GM12873 (cell line): ENCODE measurements at regions not wholly inside any gene's neighbourhood (a gene's known extent, or its start where the extent isn't known, plus 50 kb on each side); places are given as distances from the start of the nearest gene placed in this dataset.

Experiments used
- TF ChIP-seq, protein P1 (sequence below): IDR thresholded peaks from 2 replicates; pipeline ENCODE4 v1.5.1; 2012; ENCODE audit warnings: low read depth, mild to moderate bottlenecking, moderate library complexity, low read length, control low read depth; ENCODE audit not compliant: insufficient read depth; ENCODE audit errors: missing control alignments

DNA sequence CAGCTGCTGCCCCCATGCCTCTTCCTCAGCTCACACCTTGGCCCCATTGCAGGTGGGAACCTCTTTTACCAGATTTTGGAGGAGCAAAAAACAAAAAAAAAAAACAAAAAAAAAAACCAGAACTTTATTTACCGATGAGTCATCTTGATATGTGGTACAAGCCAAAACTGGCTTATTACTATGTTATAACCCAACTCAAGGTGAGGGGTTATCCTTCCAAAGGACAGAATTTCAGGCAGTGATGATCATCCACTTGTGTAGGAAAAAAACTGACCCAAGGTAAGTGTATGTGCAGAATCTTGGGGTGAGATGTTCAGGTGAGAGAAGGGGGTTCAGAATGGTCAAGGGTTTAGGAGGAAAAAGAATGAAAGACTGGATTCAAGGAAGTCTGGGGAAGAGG, 142.6 kb upstream of the FST start:
- TF ChIP-seq, protein P1, sequence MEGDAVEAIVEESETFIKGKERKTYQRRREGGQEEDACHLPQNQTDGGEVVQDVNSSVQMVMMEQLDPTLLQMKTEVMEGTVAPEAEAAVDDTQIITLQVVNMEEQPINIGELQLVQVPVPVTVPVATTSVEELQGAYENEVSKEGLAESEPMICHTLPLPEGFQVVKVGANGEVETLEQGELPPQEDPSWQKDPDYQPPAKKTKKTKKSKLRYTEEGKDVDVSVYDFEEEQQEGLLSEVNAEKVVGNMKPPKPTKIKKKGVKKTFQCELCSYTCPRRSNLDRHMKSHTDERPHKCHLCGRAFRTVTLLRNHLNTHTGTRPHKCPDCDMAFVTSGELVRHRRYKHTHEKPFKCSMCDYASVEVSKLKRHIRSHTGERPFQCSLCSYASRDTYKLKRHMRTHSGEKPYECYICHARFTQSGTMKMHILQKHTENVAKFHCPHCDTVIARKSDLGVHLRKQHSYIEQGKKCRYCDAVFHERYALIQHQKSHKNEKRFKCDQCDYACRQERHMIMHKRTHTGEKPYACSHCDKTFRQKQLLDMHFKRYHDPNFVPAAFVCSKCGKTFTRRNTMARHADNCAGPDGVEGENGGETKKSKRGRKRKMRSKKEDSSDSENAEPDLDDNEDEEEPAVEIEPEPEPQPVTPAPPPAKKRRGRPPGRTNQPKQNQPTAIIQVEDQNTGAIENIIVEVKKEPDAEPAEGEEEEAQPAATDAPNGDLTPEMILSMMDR, result no peak

DNA sequence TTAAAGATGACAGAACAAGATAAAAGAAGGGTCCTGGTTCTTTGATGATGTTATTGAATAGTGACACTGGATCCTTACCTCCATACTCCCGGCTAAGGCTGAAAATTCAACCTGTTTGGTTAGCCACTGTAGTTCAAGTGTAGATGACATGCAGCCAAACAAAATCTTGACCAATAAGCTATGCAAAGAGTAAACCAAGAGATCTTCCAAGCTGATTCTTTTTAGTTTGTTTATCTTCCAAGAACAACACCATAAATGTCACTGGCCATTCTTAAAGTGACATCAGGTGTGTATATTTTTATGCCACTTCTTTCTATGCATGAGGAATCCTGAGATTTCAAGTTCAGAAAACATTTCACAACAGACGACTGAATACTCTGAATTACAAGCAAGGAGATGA, 141.5 kb upstream of the FST start:
- TF ChIP-seq, protein P1, result no peak

DNA sequence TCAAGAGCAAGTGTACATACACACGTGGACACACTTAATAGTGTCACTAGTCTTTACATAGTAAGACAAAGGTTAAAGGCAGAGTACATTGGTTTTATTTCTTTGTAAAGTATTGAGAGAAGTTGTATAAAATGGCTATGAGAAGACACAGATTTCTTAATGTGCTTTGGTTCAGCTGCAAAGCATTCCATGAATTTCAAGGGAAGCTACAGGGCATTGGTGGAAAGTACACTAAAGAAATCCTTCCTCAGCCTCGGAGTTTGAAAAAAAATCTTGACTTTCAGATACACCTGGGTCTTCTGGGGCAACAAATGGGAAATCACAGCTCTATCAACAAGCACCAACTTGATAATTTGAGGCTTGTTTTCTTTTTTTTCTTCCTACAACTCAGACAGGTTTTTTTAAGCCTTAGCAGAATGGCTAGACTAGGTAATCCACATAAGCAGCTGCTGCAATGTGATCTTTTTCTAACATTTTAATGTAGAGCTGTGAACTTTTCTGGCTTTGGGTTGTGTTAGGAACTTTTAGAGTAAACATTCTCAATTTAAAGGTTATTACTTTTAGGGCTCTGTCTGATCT, 140.4 kb upstream of the FST start:
- TF ChIP-seq, protein P1, result no peak

DNA sequence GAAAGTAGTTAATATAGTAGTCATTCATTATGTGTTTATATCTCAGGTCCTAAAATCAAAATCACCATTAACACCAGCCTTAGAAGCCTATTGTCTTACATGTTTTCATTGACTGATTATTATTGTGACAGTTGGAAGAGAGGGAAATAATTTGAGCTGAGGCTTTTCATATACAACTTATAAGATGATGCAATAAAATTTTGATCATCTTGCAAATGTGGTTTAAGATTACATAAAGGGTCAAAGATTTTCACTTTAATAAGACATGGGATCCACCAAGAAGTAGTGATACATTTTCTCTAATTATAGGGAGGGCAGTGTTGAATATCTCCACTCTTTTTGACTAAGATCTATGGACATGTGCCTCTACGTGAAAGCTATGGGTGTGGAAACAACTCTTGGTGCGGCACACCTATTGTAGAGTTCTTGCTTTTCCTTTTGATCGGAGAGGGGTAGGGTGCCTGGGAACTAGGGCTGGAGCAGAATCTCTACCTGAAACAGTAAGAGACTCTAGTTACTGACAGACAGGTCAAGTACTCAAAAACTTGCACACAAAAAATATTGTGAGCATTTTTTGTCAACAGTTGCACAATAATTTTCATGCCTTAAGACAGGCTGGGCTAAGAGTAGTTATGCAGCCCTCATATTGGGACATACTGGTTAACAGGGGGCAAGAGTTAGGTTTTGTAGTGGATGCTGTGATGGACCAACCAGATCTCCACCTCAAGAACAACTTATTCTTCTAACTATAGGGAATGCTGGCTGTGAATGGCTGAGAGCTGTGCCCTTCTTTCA, 139.3 kb upstream of the FST start:
- TF ChIP-seq, protein P1, result no peak

DNA sequence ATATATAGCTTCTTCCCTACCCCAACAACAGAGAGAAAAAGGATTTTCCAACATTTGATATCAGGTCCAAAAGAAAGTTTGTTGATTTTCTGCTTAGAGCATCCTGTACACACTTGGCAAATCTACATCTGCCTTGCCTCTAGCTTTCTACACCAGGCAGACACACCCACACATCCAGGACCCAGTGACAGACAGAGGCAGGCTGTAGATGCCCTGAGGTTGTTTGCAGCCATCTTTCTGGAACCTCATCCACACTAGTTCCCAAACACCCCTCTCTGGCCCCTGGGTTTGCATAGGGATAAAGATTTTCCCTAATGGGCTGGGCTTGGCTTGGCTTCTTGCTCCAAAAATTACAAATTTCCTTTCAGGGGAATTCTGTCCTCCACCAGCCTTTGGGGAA, 138.2 kb upstream of the FST start:
- TF ChIP-seq, protein P1, result no peak

DNA sequence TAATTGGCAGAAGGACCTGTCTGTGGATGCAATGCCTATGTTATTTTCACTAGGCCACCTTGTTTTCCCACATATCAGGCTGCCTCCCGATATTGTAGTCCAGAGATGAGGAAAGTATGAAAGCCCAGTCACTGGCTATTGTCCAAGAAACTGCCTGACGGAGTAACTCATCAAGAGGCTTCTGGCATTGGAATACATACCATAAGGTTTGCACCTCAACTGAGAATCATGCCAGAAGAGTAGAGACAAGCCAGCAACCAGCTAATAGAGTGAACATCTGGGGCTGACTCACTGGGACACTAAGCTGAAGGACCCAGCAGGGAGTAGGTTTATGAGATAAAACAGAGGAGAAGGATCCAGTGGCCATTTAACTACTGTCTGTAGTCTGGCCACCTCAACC, 137.2 kb upstream of the FST start:
- TF ChIP-seq, protein P1, result no peak

DNA sequence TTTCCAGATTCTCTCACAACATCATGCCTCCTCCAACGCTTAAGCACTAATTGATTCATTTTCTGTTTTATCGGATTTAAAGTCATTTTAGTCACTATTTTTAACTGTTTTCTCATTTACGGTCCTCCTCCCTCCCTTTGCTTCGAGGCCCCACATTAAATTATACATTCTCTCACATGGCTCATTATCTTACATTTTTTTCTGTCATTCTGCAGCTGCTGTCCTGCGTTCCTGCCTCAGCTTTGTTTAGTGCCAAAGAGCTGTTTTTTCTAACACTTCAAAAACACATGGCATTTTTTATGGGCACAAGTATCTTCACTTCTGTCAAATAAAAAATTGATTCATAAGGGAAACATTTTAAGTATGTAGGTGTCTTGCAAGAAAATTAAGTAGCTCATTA, 130.1 kb upstream of the FST start:
- TF ChIP-seq, protein P1, result no peak
